Hypothalamus (tissue), 51 donors: ENCODE measurements at regions not wholly inside any gene's neighbourhood (a gene's known extent, or its start where the extent isn't known, plus 50 kb on each side); places are given as distances from the start of the nearest gene placed in this dataset.

Experiments used
- DNase-seq, 51 donors: peaks; one replicate each; lab custom pipeline; 2025; lab: John Stamatoyannopoulos, UW

- no peak for DNase-seq
Measured at GRCh38 chr15:77720173-77720572, 87.5 kb upstream of the LINGO1 start.

GRCh38 chr15:77719450-77719849 lies 86.7 kb upstream of the LINGO1 start:
- DNase-seq: no peak

- no peak for DNase-seq
Measured at GRCh38 chr15:77717333-77717990, 84.8 kb upstream of the LINGO1 start.

GRCh38 chr15:77716632-77717332 lies 84.1 kb upstream of the LINGO1 start:
- DNase-seq: no peak

GRCh38 chr15:77715860-77716259 lies 83.1 kb upstream of the LINGO1 start:
- no peak for DNase-seq

- DNase-seq: peak in 1 of 51 donors; percentile 66
Measured at GRCh38 chr15:77715051-77715450, 82.3 kb upstream of the LINGO1 start.

GRCh38 chr15:77714555-77714954 lies 81.8 kb upstream of the LINGO1 start:
- peak in 1 of 51 donors; percentile 66 for DNase-seq

GRCh38 chr15:77714023-77714422 lies 81.3 kb upstream of the LINGO1 start:
- DNase-seq: no peak

- peak in 1 of 51 donors; percentile 35 for DNase-seq
Measured at GRCh38 chr15:77713281-77713680, 80.6 kb upstream of the LINGO1 start.

GRCh38 chr15:77712438-77712837 lies 79.7 kb upstream of the LINGO1 start:
- DNase-seq: no peak

GRCh38 chr15:77710637-77711036 lies 77.9 kb upstream of the LINGO1 start:
- peak in 10 of 51 donors; percentile 1 to 27 (median 10) for DNase-seq

- no peak for DNase-seq
Measured at GRCh38 chr15:77710206-77710605, 77.5 kb upstream of the LINGO1 start.

GRCh38 chr15:77709135-77709886 lies 76.6 kb upstream of the LINGO1 start:
- no peak for DNase-seq

GRCh38 chr15:77706482-77707244 lies 74.0 kb upstream of the LINGO1 start:
- DNase-seq: no peak

- DNase-seq: no peak
Measured at GRCh38 chr15:77702211-77702957, 69.7 kb upstream of the LINGO1 start.

GRCh38 chr15:77698481-77698880 lies 65.8 kb upstream of the LINGO1 start:
- DNase-seq: no peak

GRCh38 chr15:77697893-77698292 lies 65.2 kb upstream of the LINGO1 start:
- peak in 1 of 51 donors; percentile 31 for DNase-seq

- no peak for DNase-seq
Measured at GRCh38 chr15:77696871-77697270, 64.2 kb upstream of the LINGO1 start.

GRCh38 chr15:77695961-77696582 lies 63.4 kb upstream of the LINGO1 start:
- DNase-seq: peak in 6 of 51 donors; percentile 2 to 66 (median 12)

- no peak for DNase-seq
Measured at GRCh38 chr15:77695548-77695947, 62.8 kb upstream of the LINGO1 start.
